Osteoblast (primary cell): ENCODE measurements at regions not wholly inside any gene's neighbourhood (a gene's known extent, or its start where the extent isn't known, plus 50 kb on each side); places are given as distances from the start of the nearest gene placed in this dataset.

Source experiments
- DNase-seq: peaks from one replicate; pipeline ENCODE4 v3.0.0; 2011; ENCODE audit warnings: low spot score, mixed read lengths; ENCODE audit not compliant: insufficient read length; ENCODE audit errors: missing footprints
- H2AFZ ChIP-seq: 2 replicates; pipeline ENCODE4 v1.6.0; 2011; ENCODE audit warnings: mild to moderate bottlenecking, low read length
- H3K27ac ChIP-seq: 2 replicates; pipeline ENCODE4 v1.5.1; 2011; ENCODE audit warnings: mild to moderate bottlenecking, low read depth, low read length, moderate library complexity
- H3K27me3 ChIP-seq: 2 replicates; pipeline ENCODE4 v1.6.0; 2012; ENCODE audit warnings: mild to moderate bottlenecking, control low read depth, inconsistent platforms, low read length, moderate library complexity; ENCODE audit not compliant: insufficient read depth
- H3K36me3 ChIP-seq: 2 replicates; pipeline ENCODE4 v1.5.1; 2011; ENCODE audit warnings: mild to moderate bottlenecking, low read length, control low read depth, moderate library complexity; ENCODE audit not compliant: insufficient read depth
- H3K4me1 ChIP-seq: 2 replicates; pipeline ENCODE4 v1.5.1; 2011; ENCODE audit warnings: mild to moderate bottlenecking, low read length, control low read depth, moderate library complexity; ENCODE audit not compliant: insufficient read depth
- H3K4me2 ChIP-seq: 2 replicates; pipeline ENCODE4 v1.6.0; 2011; ENCODE audit warnings: mild to moderate bottlenecking, low read length; ENCODE audit not compliant: insufficient read depth
- H3K4me3 ChIP-seq: fragments of 200-600 bp; sonication (generic); 3 replicates; pipeline ENCODE4 v1.5.1; 2012; ENCODE audit warnings: mild to moderate bottlenecking, low read length, inconsistent platforms; ENCODE audit not compliant: insufficient read depth
- H3K79me2 ChIP-seq: 2 replicates; pipeline ENCODE4 v1.6.0; 2012; ENCODE audit warnings: mild to moderate bottlenecking, low read length, control low read depth, inconsistent platforms; ENCODE audit not compliant: insufficient read depth
- H3K9me3 ChIP-seq: 2 replicates; pipeline ENCODE4 v1.5.1; 2011; ENCODE audit warnings: low read depth, low read length, control low read depth
- H4K20me1 ChIP-seq: 2 replicates; pipeline ENCODE4 v1.6.0; 2012; ENCODE audit warnings: mild to moderate bottlenecking, low read length, control low read depth; ENCODE audit not compliant: insufficient read depth
- TF ChIP-seq, protein P1 (sequence below): IDR thresholded peaks from 2 replicates; pipeline ENCODE4 v1.5.1; 2011; ENCODE audit warnings: mild to moderate bottlenecking, low read depth, low read length, moderate library complexity; ENCODE audit errors: extremely low read depth

DNA sequence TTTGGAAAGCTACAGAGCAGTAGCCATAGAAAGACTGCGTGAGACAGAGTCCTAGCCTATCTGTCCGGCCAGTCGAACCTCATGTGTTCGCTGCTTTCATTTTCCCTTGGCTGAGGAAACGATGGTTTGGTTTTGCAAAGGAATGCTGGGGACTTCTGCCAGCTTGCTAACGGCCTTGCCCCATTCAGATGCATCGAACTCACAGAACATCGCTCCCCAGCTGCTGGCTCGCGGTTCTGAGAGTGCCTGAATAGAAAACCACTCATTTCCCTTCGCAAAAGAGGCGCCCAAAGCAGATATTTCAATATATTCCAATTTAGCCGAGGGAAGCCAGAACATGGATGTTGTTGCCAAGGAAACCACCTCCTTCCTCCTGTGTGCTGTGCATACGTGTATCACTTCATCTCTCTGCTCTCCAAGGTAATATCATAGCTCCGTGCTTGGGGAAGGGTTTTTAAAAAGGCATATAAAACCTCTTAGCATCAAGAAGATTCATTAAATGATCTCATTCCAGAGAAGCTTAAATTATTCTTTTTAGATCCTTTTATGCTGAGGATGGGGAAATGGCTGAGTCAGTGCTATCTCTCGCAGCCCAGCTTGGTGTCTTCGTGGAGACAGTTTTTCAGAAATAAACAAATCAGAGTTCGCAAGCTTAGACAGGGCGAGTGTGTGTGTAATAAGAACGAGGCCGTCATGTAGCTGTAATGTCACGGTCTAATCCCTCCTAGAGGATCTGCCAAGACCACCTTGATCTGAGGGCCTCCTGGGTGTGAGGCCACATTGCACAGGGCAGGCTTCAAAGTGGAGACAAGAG is 215.2 kb downstream of the RPS24 start:
- H3K27ac ChIP-seq, result peak overlapping the region; percentile 85
- H3K4me2 ChIP-seq, result peak overlapping the region; percentile 79
- H3K27me3 ChIP-seq, result no peaks in the 10 kb centered on the region
- H3K79me2 ChIP-seq, result no peaks in the 10 kb centered on the region
- peak; percentile 89 for DNase-seq
- H3K4me1 ChIP-seq, result peaks cover 28% of the 10 kb centered on the region
- TF ChIP-seq, protein P1, sequence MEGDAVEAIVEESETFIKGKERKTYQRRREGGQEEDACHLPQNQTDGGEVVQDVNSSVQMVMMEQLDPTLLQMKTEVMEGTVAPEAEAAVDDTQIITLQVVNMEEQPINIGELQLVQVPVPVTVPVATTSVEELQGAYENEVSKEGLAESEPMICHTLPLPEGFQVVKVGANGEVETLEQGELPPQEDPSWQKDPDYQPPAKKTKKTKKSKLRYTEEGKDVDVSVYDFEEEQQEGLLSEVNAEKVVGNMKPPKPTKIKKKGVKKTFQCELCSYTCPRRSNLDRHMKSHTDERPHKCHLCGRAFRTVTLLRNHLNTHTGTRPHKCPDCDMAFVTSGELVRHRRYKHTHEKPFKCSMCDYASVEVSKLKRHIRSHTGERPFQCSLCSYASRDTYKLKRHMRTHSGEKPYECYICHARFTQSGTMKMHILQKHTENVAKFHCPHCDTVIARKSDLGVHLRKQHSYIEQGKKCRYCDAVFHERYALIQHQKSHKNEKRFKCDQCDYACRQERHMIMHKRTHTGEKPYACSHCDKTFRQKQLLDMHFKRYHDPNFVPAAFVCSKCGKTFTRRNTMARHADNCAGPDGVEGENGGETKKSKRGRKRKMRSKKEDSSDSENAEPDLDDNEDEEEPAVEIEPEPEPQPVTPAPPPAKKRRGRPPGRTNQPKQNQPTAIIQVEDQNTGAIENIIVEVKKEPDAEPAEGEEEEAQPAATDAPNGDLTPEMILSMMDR, result no peak
- no peaks in the 10 kb centered on the region for H3K36me3 ChIP-seq
- no peaks in the 10 kb centered on the region for H4K20me1 ChIP-seq
- peak overlapping the region; percentile 83 for H2AFZ ChIP-seq
- no peaks in the 10 kb centered on the region for H3K9me3 ChIP-seq
- H3K4me3 ChIP-seq, result peak overlapping the region; percentile 60

- no peak for DNase-seq
- H2AFZ ChIP-seq, result no peak overlapping the region
- peak overlapping the region; percentile 79 for H3K4me2 ChIP-seq
- no peaks in the 10 kb centered on the region for H4K20me1 ChIP-seq
- H3K4me1 ChIP-seq, result peaks cover 34% of the 10 kb centered on the region
- H3K4me3 ChIP-seq, result no peak overlapping the region
- TF ChIP-seq, protein P1, result no peak
- H3K27ac ChIP-seq, result peak overlapping the region; percentile 85
- H3K27me3 ChIP-seq, result no peaks in the 10 kb centered on the region
- no peaks in the 10 kb centered on the region for H3K36me3 ChIP-seq
- no peaks in the 10 kb centered on the region for H3K79me2 ChIP-seq
- H3K9me3 ChIP-seq, result no peaks in the 10 kb centered on the region
These were observed 216.0 kb downstream of the RPS24 start for GRCh38 chr10:78249690-78250089.

DNA sequence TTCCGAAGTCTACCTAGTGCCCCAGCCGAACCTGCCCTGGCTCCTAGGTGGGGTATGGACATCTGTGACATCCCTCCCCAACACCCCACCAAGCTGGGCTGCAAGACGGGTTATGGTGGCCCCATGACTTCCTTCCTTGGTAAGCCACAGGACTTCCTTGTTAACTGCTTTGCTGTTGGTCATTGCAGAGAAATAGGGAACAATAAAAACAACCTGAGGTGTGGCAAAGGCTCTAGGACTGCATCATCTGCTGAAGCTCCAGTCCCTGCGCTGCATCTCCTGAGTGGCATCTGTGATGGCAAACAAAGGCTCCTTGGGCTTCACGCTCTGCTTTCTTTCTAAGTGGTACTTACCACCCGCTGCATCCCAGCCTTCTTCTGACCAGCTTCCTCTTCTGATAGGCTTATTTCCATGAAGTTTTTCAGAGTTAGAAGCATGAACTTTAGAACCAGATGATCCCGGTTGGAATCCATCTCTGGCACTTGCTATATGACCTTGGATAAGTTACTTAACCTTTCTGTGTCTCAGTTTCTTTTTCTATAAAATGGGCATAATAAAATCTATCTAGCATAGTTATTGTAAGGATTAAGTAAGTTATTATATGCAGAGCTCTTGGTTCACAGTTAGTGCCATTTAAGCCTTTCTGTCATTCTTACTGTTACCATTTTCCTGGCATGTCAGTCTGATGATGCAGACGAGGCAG is 216.8 kb downstream of the RPS24 start:
- Histone ChIP-seq H2AFZ (no peak overlapping the region), H3K9me3 (no peaks in the 10 kb centered on the region), H3K27me3 (no peaks in the 10 kb centered on the region), H4K20me1 (no peaks in the 10 kb centered on the region), H3K4me3 (no peak overlapping the region), H3K36me3 (no peaks in the 10 kb centered on the region), H3K4me1 (peaks cover 39% of the 10 kb centered on the region), H3K79me2 (no peaks in the 10 kb centered on the region), H3K27ac (no peak overlapping the region), H3K4me2 (no peak overlapping the region)
- no peak for DNase-seq
- TF ChIP-seq, protein P1, result no peak

GRCh38 chr10:78251016-78251385 is 217.3 kb downstream of the RPS24 start:
- Histone ChIP-seq H3K4me3 (no peak overlapping the region), H3K4me2 (no peak overlapping the region), H3K27ac (no peak overlapping the region), H3K36me3 (no peaks in the 10 kb centered on the region), H2AFZ (no peak overlapping the region), H3K9me3 (no peaks in the 10 kb centered on the region), H3K27me3 (no peaks in the 10 kb centered on the region), H4K20me1 (no peaks in the 10 kb centered on the region), H3K79me2 (no peaks in the 10 kb centered on the region), H3K4me1 (peaks cover 45% of the 10 kb centered on the region)
- TF ChIP-seq, protein P1, result no peak
- no peak for DNase-seq
